Right lobe of liver (tissue), 4 donors: ENCODE measurements at regions not wholly inside any gene's neighbourhood (a gene's known extent, or its start where the extent isn't known, plus 50 kb on each side); places are given as distances from the start of the nearest gene placed in this dataset.

Experiments used
- POLR2A ChIP-seq: fragments of 450-650 bp; IDR thresholded peaks from one replicate; pipeline ENCODE4 v1.6.1; 2017; ENCODE audit warnings: antibody characterized with exemption, mild to moderate bottlenecking
- TF ChIP-seq, protein P1 (sequence below), 4 donors: fragments of 200-600 bp in 3 of 4; fragments of 450-650 bp in 1 of 4; IDR thresholded peaks; one replicate each; pipeline versions ENCODE4 v1.5.1 to v1.8.0; 2016 to 2022; ENCODE audit warnings: antibody characterized with exemption in 4 of 4, mild to moderate bottlenecking in 2 of 4
- donor health status: DM: no; HTN: no; CAD: no.
- donor health status: DM: no; HTN: no; CAD: no.
- donor health status: DM: no; HTN: yes; CAD: no.

DNA sequence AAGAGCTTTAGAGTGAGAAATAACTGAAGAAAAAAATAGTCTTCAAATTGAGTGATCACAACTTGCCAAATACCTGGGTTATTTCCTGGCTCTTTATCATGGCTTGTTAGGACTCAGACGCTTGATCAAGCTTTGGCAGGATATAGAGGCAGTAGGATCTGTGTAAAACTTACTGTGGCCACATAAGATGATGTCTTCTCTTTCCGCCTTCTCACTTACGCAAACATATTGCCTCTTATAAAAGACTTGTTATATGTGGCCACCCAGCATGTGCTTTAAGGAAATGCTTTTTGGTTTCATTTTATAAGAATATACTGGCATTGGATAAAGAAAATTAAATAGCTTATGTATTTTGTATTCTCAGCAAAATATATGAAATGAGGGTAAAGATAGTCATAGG lies 101.8 kb upstream of the AKIRIN2 start:
- TF ChIP-seq, protein P1, sequence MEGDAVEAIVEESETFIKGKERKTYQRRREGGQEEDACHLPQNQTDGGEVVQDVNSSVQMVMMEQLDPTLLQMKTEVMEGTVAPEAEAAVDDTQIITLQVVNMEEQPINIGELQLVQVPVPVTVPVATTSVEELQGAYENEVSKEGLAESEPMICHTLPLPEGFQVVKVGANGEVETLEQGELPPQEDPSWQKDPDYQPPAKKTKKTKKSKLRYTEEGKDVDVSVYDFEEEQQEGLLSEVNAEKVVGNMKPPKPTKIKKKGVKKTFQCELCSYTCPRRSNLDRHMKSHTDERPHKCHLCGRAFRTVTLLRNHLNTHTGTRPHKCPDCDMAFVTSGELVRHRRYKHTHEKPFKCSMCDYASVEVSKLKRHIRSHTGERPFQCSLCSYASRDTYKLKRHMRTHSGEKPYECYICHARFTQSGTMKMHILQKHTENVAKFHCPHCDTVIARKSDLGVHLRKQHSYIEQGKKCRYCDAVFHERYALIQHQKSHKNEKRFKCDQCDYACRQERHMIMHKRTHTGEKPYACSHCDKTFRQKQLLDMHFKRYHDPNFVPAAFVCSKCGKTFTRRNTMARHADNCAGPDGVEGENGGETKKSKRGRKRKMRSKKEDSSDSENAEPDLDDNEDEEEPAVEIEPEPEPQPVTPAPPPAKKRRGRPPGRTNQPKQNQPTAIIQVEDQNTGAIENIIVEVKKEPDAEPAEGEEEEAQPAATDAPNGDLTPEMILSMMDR (IDR thresholded peaks at IDR 0.05) = no peak
- no peak for TF ChIP-seq POLR2A
